Endodermal cell (in vitro differentiated cells): ENCODE measurements at regions not wholly inside any gene's neighbourhood (a gene's known extent, or its start where the extent isn't known, plus 50 kb on each side); places are given as distances from the start of the nearest gene placed in this dataset.

ENCODE experiments used
- DNase-seq: peaks from one replicate; pipeline ENCODE4 v3.0.0-alpha.2; 2017
- H3K27ac ChIP-seq: 2 replicates; pipeline ENCODE4 v1.5.1; 2013; ENCODE audit warnings: mild to moderate bottlenecking, low read depth, low read length, moderate library complexity
- H3K27me3 ChIP-seq: 2 replicates; pipeline ENCODE4 v1.6.1; 2013; ENCODE audit warnings: mild to moderate bottlenecking, low read length, moderate library complexity; ENCODE audit not compliant: insufficient read depth, control insufficient read depth, poor library complexity, severe bottlenecking
- H3K36me3 ChIP-seq: 2 replicates; pipeline ENCODE4 v1.7.0; 2013; ENCODE audit warnings: mild to moderate bottlenecking, low read length, moderate library complexity; ENCODE audit not compliant: control insufficient read depth, insufficient read depth
- H3K4me1 ChIP-seq: one replicate; pipeline ENCODE4 v1.7.0; 2013; ENCODE audit warnings: low read length; ENCODE audit not compliant: control insufficient read depth, insufficient read depth
- H3K4me3 ChIP-seq: 2 replicates; pipeline ENCODE4 v1.5.1; 2013; ENCODE audit warnings: mild to moderate bottlenecking, low read length, moderate library complexity
- H3K9ac ChIP-seq: 2 replicates; pipeline ENCODE4 v1.6.1; 2013; ENCODE audit warnings: mild to moderate bottlenecking, low read length, moderate library complexity; ENCODE audit not compliant: poor library complexity, severe bottlenecking; ENCODE audit errors: extremely low read depth
- H3K9me3 ChIP-seq: 2 replicates; pipeline ENCODE4 v1.6.1; 2013; ENCODE audit warnings: mild to moderate bottlenecking, low read length, moderate library complexity; ENCODE audit not compliant: control insufficient read depth
- H3K27ac Mint-ChIP-seq: 2 replicates; pipeline ENCODE4 v1.8.0; 2020; ENCODE audit warnings: mixed read lengths
- H3K27me3 Mint-ChIP-seq: 2 replicates; pipeline ENCODE4 v1.8.0; 2021; ENCODE audit warnings: mild to moderate bottlenecking, mixed read lengths; ENCODE audit not compliant: insufficient read depth
- H3K36me3 Mint-ChIP-seq: 2 replicates; pipeline ENCODE4 v1.8.0; 2020; ENCODE audit warnings: low read depth, mixed read lengths
- H3K4me1 Mint-ChIP-seq: 2 replicates; pipeline ENCODE4 v1.8.0; 2020; ENCODE audit warnings: mixed read lengths
- H3K4me3 Mint-ChIP-seq: 2 replicates; pipeline ENCODE4 v1.8.0; 2020; ENCODE audit warnings: mild to moderate bottlenecking, moderate library complexity, mixed read lengths
- H3K9me3 Mint-ChIP-seq: 2 replicates; pipeline ENCODE4 v1.8.0; 2020; ENCODE audit warnings: mild to moderate bottlenecking, mixed read lengths
- CTCF ChIP-seq: fragments of 200-600 bp; sonication (generic); conservative IDR thresholded peaks from 2 replicates; pipeline ENCODE4 v1.5.0; 2021; ENCODE audit warnings: antibody characterized with exemption, mild to moderate bottlenecking
- WGBS, 2 experiments: methylation state at CpG; one replicate each; pipeline versions ENCODE4 v1.1.5 to v1.1.7; 2013; ENCODE audit warnings: missing lambda C conversion rate in 2 of 2, mixed read lengths in 1 of 2; ENCODE audit not compliant: insufficient coverage in 1 of 2, insufficient read length in 1 of 2; 5-methylcytosine and 5-hydroxymethylcytosine counted together

- Mint-ChIP-seq H3K27me3 (no peaks in the 10 kb centered on the region), H3K4me3 (no peak overlapping the region), H3K27ac (no peak overlapping the region), H3K36me3 (peaks cover 3% of the 10 kb centered on the region), H3K9me3 (no peaks in the 10 kb centered on the region), H3K4me1 (no peaks in the 10 kb centered on the region)
- Histone ChIP-seq H3K27ac (peak overlapping the region; percentile 44), H3K9ac (no peak overlapping the region), H3K9me3 (no peaks in the 10 kb centered on the region), H3K27me3 (no peaks in the 10 kb centered on the region), H3K36me3 (no peaks in the 10 kb centered on the region), H3K4me3 (no peak overlapping the region), H3K4me1 (no peaks in the 10 kb centered on the region)
- TF ChIP-seq CTCF = no peak
- 89% methylated on average over 15 to 16 of the region's 16 CpGs for WGBS, 2 experiments
- DNase-seq = no peak
These were observed 334.5 kb downstream of the CTTN start for GRCh38 chr11:70732881-70733196.

- no peaks in the 10 kb centered on the region for H3K9me3 Mint-ChIP-seq
- H3K36me3 Mint-ChIP-seq = peaks cover 3% of the 10 kb centered on the region
- Histone ChIP-seq H3K9me3 (no peaks in the 10 kb centered on the region), H3K27me3 (no peaks in the 10 kb centered on the region), H3K9ac (no peak overlapping the region), H3K27ac (no peak overlapping the region), H3K4me3 (no peak overlapping the region), H3K36me3 (no peaks in the 10 kb centered on the region), H3K4me1 (no peaks in the 10 kb centered on the region)
- TF ChIP-seq CTCF = no peak
- WGBS, 2 experiments = 93 to 98% methylated on average over 20 to 21 of the region's 21 CpGs
- H3K4me1 Mint-ChIP-seq = no peaks in the 10 kb centered on the region
- H3K27ac Mint-ChIP-seq = no peak overlapping the region
- H3K4me3 Mint-ChIP-seq = no peak overlapping the region
- no peak for DNase-seq
- H3K27me3 Mint-ChIP-seq = no peaks in the 10 kb centered on the region
These were observed 335.3 kb downstream of the CTTN start for GRCh38 chr11:70733327-70734325.

- Mint-ChIP-seq H3K36me3 (peaks cover 3% of the 10 kb centered on the region), H3K9me3 (no peaks in the 10 kb centered on the region), H3K27ac (no peak overlapping the region), H3K4me1 (no peaks in the 10 kb centered on the region), H3K4me3 (no peak overlapping the region), H3K27me3 (no peaks in the 10 kb centered on the region)
- no peaks in the 10 kb centered on the region for H3K27me3 ChIP-seq
- 97 to 98% methylated on average over 5 to 8 of the region's 8 CpGs for WGBS, 2 experiments
- no peak overlapping the region for H3K27ac ChIP-seq
- DNase-seq = no peak
- no peak for TF ChIP-seq CTCF
- no peak overlapping the region for H3K4me3 ChIP-seq
- H3K9me3 ChIP-seq = no peaks in the 10 kb centered on the region
- H3K4me1 ChIP-seq = no peaks in the 10 kb centered on the region
- no peaks in the 10 kb centered on the region for H3K36me3 ChIP-seq
- H3K9ac ChIP-seq = no peak overlapping the region
These were observed 336.1 kb downstream of the CTTN start for GRCh38 chr11:70734379-70734778.
